B cell (primary cell): ENCODE measurements at regions not wholly inside any gene's neighbourhood (a gene's known extent, or its start where the extent isn't known, plus 50 kb on each side); places are given as distances from the start of the nearest gene placed in this dataset.

Experiments used
- CTCF ChIP-seq: fragments of 200-600 bp; IDR thresholded peaks from one replicate; pipeline ENCODE4 v1.8.0; 2022; ENCODE audit warnings: antibody characterized with exemption, mild to moderate bottlenecking
- EZH2 ChIP-seq: IDR thresholded peaks from 2 replicates; pipeline ENCODE4 v1.6.1; 2012; ENCODE audit warnings: borderline replicate concordance, low read depth, mild to moderate bottlenecking, moderate library complexity, low read length; ENCODE audit not compliant: insufficient read depth, poor library complexity, severe bottlenecking

- no peak for TF ChIP-seq EZH2
- TF ChIP-seq CTCF, result no peak
These were observed 76.3 kb downstream of the RTP5 start for GRCh38 chr2:241945803-241946202.
